Ramos (cell line): ENCODE measurements at regions not wholly inside any gene's neighbourhood (a gene's known extent, or its start where the extent isn't known, plus 50 kb on each side); places are given as distances from the start of the nearest gene placed in this dataset.

Experiments used
- in situ Hi-C: fragments of 300-500 bp; cut with MboI; formaldehyde crosslinking; loops from one replicate; pipeline ENCODE4 v1.14.3; 2022; ENCODE audit warnings: low sequenced_read_pairs; ENCODE audit not compliant: unreplicated experiment

DNA sequence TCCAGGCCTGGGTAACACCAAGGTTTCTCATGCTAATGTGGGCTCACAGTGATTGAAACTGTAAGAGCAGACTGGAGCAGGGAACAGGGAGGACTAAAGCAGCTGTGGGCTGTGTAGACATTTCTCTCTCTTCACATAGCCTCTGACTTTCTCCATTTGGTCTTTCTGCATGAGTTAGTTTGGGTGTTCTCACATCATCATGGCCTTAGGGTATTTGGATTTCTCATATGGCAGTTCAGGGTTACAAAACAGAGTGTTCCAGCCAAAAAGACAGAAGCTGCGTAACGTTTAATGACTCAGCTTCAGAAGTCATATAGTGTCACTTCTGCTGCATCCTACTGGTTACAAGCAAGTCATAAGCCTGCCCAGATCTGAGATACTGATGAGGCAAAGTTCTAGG is 52.0 kb upstream of the OSBPL8 start:
- in situ Hi-C loops, result no loop called here

GRCh38 chr12:76614364-76614763 is 54.8 kb upstream of the OSBPL8 start:
- in situ Hi-C loops, result no loop called here

- in situ Hi-C loops, result loop anchor here (5.0 kb wide), 1 partner anchor 174 kb away; no protein-coding TSS in a partner anchor
These were observed 58.5 kb upstream of the OSBPL8 start for GRCh38 chr12:76618031-76618430.

- in situ Hi-C loops, result loop anchor here (10.0 kb wide), 1 partner anchor 383 kb away; no protein-coding TSS in a partner anchor
These were observed 62.0 kb upstream of the OSBPL8 start for GRCh38 chr12:76621582-76622024.

- in situ Hi-C loops, result loop anchor here (10.0 kb wide), 1 partner anchor 382 kb away; no protein-coding TSS in a partner anchor
These were observed 62.8 kb upstream of the OSBPL8 start for GRCh38 chr12:76622351-76622750.

- in situ Hi-C loops, result loop anchor here (10.0 kb wide), 1 partner anchor 382 kb away; no protein-coding TSS in a partner anchor
These were observed 63.3 kb upstream of the OSBPL8 start for GRCh38 chr12:76622915-76623314.

DNA sequence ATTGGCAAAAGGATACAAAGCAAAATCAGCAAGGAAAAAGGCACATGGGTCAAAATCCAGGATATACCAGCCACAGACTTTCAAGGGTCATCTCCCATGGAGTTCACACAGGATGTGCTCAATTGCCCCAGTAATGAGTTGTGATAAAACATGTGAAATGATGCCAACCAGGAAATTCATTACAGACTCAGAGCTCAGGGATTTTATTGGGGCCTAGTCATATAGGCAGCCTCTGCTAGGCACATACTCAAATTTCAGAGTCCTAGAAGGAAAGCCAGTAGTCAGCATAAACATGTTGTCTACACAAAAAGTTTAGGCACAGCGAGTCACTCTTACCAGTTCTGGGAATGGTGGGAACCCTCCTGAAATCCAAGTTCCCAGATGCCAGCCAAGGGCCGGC is 64.4 kb upstream of the OSBPL8 start:
- in situ Hi-C loops, result loop anchor here (10.0 kb wide), 1 partner anchor 381 kb away; no protein-coding TSS in a partner anchor

- in situ Hi-C loops, result loop anchor here (10.0 kb wide), 1 partner anchor 377 kb away; no protein-coding TSS in a partner anchor
These were observed 68.0 kb upstream of the OSBPL8 start for GRCh38 chr12:76627346-76628135.

DNA sequence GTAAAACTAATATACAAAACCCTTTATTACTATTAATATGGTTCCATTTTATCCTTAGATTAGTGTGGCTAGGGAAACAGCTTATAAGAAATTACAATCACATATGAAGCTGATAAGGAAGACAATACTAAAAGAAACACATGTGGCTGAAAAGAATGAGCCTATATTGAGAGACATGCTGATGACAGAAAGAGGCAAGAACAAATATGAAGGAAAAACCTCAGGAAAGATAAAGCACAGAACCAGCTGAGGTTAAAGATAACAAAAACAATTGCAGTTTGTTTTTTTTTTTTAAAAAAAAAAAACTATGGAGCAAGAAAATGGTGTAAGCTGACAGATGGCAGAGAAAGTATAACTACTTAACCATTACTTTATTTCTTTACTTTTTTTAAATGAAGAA is 69.2 kb upstream of the OSBPL8 start:
- in situ Hi-C loops, result loop anchor here (10.0 kb wide), 1 partner anchor 376 kb away; no protein-coding TSS in a partner anchor

- in situ Hi-C loops, result no loop called here
These were observed 72.2 kb upstream of the OSBPL8 start for GRCh38 chr12:76631741-76632140.

DNA sequence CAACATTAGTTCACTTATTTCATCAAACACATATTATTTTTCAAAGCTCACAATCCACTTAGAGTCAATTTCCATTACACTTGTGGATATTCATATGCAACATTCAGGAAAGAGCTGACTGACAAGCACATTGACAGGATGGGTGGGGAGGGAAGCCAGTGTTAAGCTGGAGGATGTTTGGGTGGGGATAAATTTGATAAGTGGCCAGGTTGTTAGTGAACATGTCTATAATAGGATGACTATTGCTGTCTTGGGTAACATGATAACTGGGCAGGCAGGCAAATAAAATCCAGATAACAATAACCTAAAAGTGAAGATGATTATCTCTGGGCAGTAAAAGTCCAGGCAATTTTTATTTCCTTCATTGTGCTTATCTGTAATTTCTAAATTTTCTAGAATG is 73.8 kb upstream of the OSBPL8 start:
- in situ Hi-C loops, result no loop called here

DNA sequence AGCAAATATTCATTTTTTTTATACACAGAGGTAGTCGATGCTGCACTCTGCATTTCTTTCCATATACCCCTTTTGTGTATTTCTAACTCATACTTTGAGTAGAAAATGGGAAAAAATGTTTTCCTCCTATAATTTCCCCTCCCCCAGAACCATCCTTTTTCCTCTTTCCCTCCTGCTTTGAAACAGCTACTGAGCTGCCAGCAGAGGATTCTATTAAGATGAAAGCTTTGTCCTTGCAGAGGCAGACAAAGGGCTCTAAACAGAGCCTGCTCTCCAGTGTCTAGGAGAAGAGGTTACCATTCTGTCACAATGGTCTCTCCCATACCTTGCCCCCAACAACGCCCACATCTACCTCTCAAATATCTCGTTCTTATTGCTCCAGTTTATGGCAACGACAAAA is 74.6 kb upstream of the OSBPL8 start:
- in situ Hi-C loops, result no loop called here

- in situ Hi-C loops, result no loop called here
These were observed 76.6 kb upstream of the OSBPL8 start for GRCh38 chr12:76636121-76636692.

- in situ Hi-C loops, result no loop called here
These were observed 78.2 kb upstream of the OSBPL8 start for GRCh38 chr12:76637807-76638206.

GRCh38 chr12:76639646-76640045 is 80.1 kb upstream of the OSBPL8 start:
- in situ Hi-C loops, result no loop called here

DNA sequence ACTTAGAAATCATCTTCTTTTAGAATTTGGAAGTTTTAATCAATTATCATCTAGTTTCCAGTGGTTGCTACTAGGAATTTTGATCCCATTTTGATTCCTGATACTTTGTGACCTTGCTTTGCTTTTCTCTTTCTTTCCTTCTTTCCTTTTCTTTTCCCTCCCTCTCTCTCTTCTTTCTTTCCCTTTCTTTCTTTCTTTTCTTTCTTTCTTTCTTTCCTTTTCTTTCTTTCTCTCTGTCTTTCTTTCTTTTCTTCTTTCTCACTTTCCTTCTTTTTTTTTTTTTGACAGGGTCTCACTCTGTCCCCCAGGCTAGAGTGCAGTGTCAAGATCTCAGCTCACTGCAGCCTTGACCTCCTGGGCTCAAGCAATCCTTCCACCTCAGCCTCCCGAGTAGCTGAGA is 81.5 kb upstream of the OSBPL8 start:
- in situ Hi-C loops, result no loop called here

DNA sequence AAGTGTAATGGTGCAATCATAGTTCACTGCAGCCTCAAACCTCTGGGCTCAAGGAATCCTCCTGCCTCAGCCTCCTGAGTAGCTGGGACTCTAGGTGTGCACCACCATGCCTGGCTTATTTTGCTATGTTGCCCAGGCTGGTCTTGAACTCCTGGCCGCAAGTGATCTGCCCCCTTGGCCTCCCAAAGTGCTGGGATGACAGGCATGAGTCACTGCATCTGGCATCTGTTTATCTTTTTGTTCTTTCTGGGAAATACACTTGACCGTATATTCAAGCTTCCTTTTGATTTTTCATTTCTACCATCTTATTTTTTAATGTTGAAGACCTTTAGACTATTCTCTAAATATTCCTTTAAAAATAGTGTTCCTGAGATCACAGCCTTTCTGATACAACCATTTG is 82.4 kb upstream of the OSBPL8 start:
- in situ Hi-C loops, result no loop called here

DNA sequence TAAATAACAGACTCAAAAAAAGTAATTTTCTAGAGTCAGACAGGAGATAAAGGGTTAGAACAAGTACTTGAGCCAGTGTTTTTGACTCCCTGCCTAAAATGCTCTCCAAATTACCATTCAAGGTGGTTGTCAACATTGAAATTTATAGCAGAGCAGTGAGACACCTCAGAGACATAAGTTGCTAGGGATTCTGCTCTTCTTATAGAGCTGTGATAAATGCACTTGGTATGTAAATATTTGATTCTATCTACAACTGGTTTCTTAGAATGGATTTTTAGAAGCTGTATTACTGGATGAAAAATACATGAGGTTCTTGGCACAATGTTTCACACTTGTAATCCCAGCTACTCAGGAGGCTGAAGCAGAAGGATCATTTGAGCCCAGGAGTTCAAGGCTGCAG is 83.9 kb upstream of the OSBPL8 start:
- in situ Hi-C loops, result no loop called here

GRCh38 chr12:76644950-76645349 is 85.4 kb upstream of the OSBPL8 start:
- in situ Hi-C loops, result no loop called here

- in situ Hi-C loops, result no loop called here
These were observed 86.4 kb upstream of the OSBPL8 start for GRCh38 chr12:76645934-76646333.

GRCh38 chr12:76646366-76646765 is 86.8 kb upstream of the OSBPL8 start:
- in situ Hi-C loops, result no loop called here
